NCI-H2196 treated with DMSO at 0.1 percent for 48 hours (cell line): ENCODE measurements at regions not wholly inside any gene's neighbourhood (a gene's known extent, or its start where the extent isn't known, plus 50 kb on each side); places are given as distances from the start of the nearest gene placed in this dataset.

Experiments used
- DNase-seq: peaks from one replicate; lab custom pipeline; 2025; ENCODE audit not compliant: unreplicated experiment; lab: John Stamatoyannopoulos, UW

DNA sequence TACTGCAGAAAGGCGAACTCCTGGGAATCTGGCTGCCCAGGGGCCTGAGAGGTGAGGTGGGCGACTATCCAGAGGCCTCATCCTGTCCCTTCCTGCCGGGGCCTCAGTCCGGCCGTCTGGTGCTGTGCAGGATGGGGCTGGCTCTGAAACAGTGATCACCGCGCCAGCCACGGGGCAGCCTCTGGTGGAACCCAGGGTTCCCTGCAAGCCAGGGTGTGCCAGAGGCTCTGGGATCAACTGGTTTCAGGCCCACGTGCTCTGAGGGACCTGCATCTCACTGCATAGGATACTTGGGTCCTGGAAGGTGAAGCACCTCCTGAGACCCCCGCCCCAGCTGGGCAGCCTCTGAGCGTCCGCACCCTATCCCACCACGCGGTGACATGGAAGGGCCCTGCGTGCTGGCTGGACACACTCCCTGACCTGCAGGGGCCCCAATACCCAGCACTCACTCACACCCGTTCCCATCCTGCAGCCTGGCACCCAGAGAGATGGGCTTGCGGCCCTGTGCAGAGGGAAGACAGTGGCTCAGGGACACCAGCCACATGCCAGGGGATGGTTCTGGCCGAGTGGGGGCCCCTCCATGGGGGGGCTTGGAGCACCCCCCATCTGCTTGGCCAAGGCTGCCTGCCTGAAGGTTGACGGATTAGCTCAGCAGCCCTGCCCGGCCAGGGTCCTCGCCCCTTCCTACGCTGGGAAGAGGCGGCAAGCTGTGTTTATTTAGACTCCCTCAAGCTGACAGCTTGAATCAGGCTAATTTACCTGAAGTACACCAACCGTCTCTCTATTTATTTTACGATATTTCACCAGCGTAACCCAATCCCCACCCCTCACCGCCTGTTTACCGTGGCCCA lies 64.3 kb upstream of the TTC34 start:
- DNase-seq: peak; percentile 40

GRCh38 chr1:2866422-2867086 lies 65.1 kb upstream of the TTC34 start:
- DNase-seq: peak; percentile 43

DNA sequence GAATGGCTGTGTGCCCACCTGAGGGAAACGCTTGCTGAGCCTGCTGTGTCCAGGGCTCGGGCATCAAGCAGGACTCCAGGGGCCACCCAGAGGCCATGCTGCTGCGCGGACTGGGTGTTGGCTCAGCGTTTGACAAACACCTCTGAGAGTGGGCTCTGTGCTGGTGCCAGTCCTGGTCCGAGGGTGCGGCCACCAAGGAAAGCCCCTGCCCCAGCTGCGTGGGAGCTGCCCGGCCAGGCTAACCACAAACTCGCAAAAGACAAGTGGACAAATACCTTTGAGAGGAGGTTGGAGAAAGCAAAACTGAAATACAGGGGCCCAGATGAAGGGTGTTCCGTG lies 65.6 kb upstream of the TTC34 start:
- DNase-seq: no peak

DNA sequence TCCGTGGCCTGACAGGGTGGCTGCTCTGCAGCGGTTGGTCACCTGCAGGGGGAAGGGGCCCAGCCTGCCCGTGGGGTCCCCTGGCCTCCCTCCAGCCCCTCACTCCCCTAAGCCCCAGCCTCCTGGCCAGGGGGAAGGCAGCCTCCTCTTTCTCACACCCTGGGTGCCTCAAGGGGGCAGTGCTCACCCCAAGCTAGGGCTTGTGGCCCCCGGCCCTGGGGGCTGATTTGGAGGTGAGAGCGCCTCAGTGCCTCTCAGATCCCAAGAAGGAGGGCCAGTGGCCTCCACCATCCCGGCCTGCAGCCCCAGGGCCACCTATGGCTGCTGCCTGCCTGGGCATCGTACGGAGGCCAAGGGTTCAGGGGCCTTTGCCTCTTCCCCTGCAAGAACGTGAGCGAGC lies 66.4 kb upstream of the TTC34 start:
- DNase-seq: no peak

DNA sequence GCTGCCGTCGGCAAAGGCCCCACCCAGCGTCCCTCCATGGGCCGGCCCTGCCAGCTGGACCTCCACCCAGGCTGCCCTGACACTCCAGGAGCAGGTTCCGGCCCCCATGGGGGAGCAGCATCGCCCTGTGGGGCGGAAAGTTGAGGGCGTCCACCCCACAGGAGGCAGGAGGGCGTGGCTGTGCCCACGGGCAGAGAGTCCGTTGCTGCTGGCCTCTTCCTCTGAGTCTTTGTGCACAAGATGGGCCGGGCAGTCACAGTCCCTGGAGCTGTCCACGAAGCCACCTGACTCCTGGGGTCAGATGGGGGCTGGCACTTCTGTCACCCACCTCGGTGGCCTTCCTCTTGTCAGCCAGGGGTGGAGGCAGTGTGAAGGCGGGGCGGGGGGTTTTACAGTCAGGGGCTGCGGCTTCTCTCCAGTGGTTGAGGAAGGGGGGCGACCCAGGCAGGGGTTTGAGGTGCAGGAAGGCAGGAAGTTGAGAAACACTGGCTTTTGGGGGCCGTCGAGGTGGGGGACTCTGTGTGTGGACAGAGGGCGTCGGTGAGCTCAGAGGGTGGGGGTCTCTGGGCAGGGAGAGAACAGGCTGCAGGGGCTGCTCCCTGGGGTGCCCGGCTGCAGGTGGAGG lies 67.2 kb upstream of the TTC34 start:
- DNase-seq: no peak

DNA sequence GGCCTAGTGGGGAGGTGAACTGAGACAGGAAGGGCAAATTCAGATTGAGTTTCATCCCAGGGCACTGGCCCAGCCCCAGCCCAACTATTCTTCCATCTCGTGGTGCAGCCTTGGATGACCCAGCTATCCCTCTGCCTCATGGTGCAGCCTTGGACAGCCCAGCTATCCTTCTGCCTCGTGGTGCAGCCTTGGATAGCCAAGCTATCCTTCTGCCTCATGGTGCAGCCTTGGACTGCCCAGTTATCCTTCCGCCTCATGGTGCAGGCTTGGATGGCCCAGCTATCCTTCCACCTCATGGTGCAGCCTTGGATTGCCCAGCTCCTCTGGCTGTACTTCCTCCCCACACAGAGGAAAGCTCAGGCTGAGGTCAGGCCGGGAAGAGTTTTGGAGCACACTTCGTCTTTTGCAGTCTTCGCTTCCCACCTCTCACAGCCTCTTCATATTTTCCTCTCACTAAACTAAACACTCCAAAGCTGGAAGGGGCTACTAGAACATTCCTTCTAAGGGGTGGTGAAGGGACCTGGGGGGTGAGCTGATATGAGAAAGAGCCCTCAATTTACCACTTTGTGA lies 69.8 kb upstream of the TTC34 start:
- no peak for DNase-seq

GRCh38 chr1:2874207-2874606 lies 72.7 kb upstream of the TTC34 start:
- no peak for DNase-seq

DNA sequence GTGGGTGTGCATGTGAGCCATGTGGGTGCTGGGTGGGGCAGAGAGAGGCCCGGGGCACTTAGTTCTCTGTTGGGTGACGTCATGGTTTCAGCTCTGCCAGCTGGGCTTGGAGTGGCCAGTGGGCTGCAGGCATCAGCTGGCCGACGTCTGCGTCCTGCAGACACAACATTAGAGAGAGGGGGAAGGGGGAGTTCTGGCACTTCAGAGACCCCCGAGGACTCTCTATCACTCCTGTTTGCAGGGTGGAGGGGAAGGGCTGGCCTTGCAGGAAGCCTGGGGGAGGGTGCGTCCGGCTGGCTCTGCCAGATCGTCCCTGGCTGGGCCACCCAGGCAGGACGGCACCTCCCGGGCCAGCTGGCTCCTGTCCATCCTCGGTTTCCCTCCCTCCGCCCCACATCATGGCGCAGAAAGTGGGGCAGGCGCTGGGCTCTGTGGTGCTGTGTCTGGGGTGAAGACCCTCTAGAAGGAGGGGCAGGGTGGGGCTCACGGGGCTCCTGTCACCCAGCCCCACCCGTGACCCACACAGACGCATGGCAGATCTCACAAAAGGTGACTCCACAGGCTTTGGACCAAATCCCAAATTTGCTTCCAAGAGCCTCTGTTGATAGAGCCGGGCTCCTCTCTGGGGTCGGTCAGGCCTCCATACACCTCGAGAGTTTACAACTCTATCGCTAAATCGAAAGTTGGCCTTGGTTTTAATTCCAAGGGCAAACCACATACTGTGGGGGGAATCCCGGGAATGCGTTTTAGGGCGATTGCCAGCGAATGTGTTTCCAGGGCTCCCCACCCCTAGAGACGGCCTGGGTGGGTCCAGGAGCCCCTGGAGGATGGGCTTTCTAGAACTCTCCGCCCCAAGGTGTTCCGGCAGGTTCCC lies 73.4 kb upstream of the TTC34 start:
- DNase-seq: no peak

GRCh38 chr1:2875707-2876561 lies 74.4 kb upstream of the TTC34 start:
- DNase-seq: no peak

- DNase-seq: no peak
Measured at GRCh38 chr1:2876846-2877245, 75.4 kb upstream of the TTC34 start.

- DNase-seq: no peak
Measured at GRCh38 chr1:2877391-2877790, 75.9 kb upstream of the TTC34 start.

DNA sequence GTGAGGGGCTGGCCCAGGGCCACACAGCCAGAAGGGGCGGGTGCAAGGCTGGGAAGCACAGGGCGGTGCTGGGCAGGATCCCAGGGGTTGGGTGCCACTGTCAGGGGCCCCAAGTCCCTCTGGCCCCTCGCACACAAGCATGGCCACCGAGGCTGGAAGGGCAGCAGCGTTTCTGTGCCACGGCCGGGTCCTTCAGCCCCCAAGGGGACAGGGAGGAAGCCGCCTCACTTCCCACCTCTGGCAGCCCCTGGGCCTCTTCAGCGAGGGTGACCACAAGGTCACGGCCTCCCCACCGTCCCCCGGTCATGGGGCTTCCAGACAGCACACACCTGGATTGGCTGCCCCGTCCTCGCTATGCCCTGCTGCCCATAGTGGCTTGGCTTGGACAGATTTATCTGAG lies 77.1 kb upstream of the TTC34 start:
- no peak for DNase-seq

DNA sequence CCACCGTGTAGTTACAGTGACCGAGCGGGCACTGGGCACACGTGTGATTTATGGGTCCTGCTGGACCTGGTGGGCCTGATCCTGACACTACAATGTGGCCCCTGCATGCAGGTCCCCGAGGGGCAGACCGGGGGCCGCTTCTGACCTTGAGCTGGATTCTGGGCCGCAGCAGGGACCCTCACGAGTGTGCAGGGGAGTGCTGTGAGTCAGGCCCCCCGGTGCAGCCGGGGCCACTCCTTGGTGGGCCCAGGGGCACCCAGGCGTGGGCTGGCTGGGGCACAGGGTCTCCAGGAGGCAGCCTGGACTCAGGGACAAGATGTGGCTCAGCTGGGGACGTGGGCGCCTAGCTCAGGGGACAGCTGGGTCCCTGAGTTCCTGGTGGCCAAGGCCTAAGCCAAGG lies 77.5 kb upstream of the TTC34 start:
- no peak for DNase-seq

- no peak for DNase-seq
Measured at GRCh38 chr1:2879591-2879990, 78.1 kb upstream of the TTC34 start.

DNA sequence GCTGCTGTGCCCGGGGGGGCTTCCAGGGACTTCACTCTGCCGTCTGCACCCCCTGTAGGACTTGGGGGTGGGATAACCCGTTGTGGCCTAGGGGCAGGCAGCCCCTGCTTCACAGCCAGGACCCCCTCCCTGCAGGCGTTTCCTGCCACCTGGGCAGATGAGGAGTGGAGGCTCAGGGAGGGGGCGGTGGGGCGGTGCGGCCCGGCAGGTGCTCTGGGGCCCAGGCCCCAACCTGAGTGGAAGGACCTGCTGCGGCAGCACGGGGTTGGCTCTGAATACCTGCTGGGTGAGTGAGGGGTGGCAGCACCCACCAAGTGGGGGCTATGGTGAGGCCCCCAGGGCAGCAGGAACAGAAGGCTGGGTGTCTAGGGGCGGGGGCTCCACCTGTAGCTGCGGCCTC lies 78.6 kb upstream of the TTC34 start:
- DNase-seq: no peak

DNA sequence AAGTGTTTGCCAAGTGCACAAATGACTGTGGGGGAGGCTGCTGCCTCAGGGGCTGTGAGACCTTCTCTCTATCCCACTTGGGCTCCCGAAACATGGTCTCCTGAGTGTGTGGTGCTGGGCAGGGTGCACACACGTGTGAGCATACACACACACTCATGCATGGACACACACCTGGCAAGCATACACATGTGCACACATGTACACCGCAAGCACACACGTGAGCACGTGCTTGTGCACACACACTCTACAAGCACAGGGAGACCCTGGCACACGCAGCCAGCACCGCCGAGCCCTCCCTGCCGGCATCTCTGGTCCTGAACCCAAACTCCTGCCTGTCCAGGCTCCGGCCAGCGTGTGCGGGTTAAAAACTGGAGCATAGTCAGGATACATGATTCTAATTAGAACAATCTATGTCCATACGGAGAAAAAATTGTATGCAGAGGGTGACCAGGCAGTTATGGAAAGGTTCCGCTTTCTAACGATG lies 79.4 kb upstream of the TTC34 start:
- DNase-seq: no peak

DNA sequence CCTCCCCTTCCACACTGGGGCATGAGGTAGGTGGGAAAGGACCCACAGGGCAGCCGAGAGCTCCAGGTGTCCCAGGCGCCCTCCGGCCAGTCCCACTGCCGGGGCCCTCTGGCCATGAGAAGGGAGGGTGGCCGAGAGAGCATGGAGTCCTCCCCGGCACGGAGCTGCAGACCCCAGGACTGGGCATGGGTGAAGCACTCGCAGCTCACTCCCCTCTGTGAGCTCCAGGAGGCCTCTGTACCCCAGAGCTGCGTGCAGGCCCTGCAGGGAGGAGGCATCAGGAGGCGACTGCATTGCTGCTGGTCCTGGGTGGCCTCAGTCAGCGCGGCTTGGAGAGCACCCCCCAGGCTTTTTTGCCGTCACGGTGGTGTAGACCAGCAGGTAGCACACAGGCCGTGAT lies 80.1 kb upstream of the TTC34 start:
- no peak for DNase-seq

- DNase-seq: no peak
Measured at GRCh38 chr1:2882966-2883696, 81.6 kb upstream of the TTC34 start.

DNA sequence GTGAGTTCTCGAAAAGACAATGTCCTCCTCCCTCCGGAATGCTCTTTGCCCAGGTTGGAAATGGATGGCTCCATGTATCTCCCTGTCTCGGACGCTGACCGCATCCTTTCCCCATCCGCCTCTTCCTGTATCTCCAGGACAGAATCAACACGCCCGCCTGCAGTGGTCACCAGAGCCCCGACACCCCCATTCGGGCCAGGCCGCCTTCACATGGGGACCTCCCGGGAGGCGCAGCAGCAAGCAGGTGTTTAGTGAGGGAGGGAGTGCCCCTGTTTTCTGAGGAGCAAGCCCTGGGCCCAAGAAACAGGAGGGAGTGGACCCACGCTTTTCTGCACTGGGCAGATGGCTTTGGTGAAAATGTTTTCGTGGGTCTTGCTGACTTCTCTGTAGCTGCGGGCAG lies 83.5 kb upstream of the TTC34 start:
- DNase-seq: no peak
